PC-3 (cell line): ENCODE measurements at regions not wholly inside any gene's neighbourhood (a gene's known extent, or its start where the extent isn't known, plus 50 kb on each side); places are given as distances from the start of the nearest gene placed in this dataset.

Source experiments
- EZH2 ChIP-seq: fragments of 300-600 bp; sonication (generic); IDR thresholded peaks from one replicate; pipeline ENCODE4 v1.6.1; 2017; ENCODE audit warnings: antibody characterized with exemption, mild to moderate bottlenecking, low read length; ENCODE audit not compliant: unreplicated experiment
- EZH2phosphoT487 ChIP-seq: fragments of 300-600 bp; sonication (generic); IDR thresholded peaks from 2 replicates; pipeline ENCODE4 v1.6.1; 2018; ENCODE audit warnings: mild to moderate bottlenecking, antibody characterized with exemption, low read length, borderline replicate concordance
- TF ChIP-seq, protein P1 (sequence below): fragments of 300-600 bp; sonication (generic); conservative IDR thresholded peaks from 2 replicates; pipeline ENCODE4 v1.5.1; 2017; ENCODE audit warnings: antibody characterized with exemption, low read depth, mild to moderate bottlenecking, low read length

DNA sequence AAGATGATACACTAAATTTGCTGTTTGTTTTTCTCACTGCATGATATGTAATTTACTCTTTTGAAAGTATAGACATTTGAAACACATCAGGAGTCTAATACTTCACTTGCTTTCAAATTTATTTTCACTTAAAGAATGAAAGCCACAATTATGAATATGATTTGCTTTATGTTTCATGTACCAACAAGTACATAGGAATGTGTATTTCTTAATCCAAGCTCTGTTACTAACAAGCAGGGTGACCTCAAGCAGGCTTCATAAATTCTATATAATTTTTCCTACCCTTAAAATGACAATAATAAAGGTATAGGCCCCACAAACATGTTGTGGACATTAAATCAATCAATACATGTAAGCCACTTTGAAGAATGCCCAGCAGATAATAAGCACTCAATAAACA is 170.2 kb upstream of the P2RY1 start:
- TF ChIP-seq, protein P1, sequence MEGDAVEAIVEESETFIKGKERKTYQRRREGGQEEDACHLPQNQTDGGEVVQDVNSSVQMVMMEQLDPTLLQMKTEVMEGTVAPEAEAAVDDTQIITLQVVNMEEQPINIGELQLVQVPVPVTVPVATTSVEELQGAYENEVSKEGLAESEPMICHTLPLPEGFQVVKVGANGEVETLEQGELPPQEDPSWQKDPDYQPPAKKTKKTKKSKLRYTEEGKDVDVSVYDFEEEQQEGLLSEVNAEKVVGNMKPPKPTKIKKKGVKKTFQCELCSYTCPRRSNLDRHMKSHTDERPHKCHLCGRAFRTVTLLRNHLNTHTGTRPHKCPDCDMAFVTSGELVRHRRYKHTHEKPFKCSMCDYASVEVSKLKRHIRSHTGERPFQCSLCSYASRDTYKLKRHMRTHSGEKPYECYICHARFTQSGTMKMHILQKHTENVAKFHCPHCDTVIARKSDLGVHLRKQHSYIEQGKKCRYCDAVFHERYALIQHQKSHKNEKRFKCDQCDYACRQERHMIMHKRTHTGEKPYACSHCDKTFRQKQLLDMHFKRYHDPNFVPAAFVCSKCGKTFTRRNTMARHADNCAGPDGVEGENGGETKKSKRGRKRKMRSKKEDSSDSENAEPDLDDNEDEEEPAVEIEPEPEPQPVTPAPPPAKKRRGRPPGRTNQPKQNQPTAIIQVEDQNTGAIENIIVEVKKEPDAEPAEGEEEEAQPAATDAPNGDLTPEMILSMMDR: no peak
- TF ChIP-seq EZH2 (no peak), EZH2phosphoT487 (no peak)
